Mesothelial cell of epicardium (in vitro differentiated cells): ENCODE measurements at regions not wholly inside any gene's neighbourhood (a gene's known extent, or its start where the extent isn't known, plus 50 kb on each side); places are given as distances from the start of the nearest gene placed in this dataset.
"Not testable (repeated sequence)": the region's sequence is repeated elsewhere in the genome, so short reads cannot be mapped to it uniquely, and the experiment has no call there.

ENCODE experiments used
- DNase-seq, 2 experiments: peaks; one replicate each; pipeline ENCODE4 v3.0.0; 2021; ENCODE audit warnings: low spot score in 2 of 2; ENCODE audit not compliant: unreplicated experiment in 2 of 2
- H3K27ac Mint-ChIP-seq: 2 replicates; pipeline ENCODE4 v1.8.0; 2021; ENCODE audit warnings: mixed read lengths
- H3K27me3 Mint-ChIP-seq: 2 replicates; pipeline ENCODE4 v1.8.0; 2021; ENCODE audit warnings: low read depth, mixed read lengths
- H3K36me3 Mint-ChIP-seq: 2 replicates; pipeline ENCODE4 v1.8.0; 2021; ENCODE audit warnings: mixed read lengths
- H3K4me1 Mint-ChIP-seq: 2 replicates; pipeline ENCODE4 v1.8.0; 2021; ENCODE audit warnings: mixed read lengths
- H3K4me3 Mint-ChIP-seq: 2 replicates; pipeline ENCODE4 v1.8.0; 2021; ENCODE audit warnings: mild to moderate bottlenecking, moderate library complexity, mixed read lengths
- H3K9me3 Mint-ChIP-seq: 2 replicates; pipeline ENCODE4 v1.8.0; 2021; ENCODE audit warnings: mixed read lengths
- TF ChIP-seq, protein P1 (sequence below): fragments of 200-600 bp; sonication (generic); IDR thresholded peaks from one replicate; pipeline ENCODE4 v1.5.0; 2021; ENCODE audit warnings: antibody characterized with exemption; ENCODE audit not compliant: unreplicated experiment

GRCh38 chr1:176323472-176323871, 116.4 kb upstream of the COP1 start:
- no peak for DNase-seq
- no peaks in the 10 kb centered on the region for H3K9me3 Mint-ChIP-seq
- H3K36me3 Mint-ChIP-seq = no peaks in the 10 kb centered on the region
- no peak overlapping the region for H3K27ac Mint-ChIP-seq
- peaks cover 1% of the 10 kb centered on the region for H3K27me3 Mint-ChIP-seq
- TF ChIP-seq, protein P1, sequence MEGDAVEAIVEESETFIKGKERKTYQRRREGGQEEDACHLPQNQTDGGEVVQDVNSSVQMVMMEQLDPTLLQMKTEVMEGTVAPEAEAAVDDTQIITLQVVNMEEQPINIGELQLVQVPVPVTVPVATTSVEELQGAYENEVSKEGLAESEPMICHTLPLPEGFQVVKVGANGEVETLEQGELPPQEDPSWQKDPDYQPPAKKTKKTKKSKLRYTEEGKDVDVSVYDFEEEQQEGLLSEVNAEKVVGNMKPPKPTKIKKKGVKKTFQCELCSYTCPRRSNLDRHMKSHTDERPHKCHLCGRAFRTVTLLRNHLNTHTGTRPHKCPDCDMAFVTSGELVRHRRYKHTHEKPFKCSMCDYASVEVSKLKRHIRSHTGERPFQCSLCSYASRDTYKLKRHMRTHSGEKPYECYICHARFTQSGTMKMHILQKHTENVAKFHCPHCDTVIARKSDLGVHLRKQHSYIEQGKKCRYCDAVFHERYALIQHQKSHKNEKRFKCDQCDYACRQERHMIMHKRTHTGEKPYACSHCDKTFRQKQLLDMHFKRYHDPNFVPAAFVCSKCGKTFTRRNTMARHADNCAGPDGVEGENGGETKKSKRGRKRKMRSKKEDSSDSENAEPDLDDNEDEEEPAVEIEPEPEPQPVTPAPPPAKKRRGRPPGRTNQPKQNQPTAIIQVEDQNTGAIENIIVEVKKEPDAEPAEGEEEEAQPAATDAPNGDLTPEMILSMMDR = no peak
- H3K4me1 Mint-ChIP-seq = no peaks in the 10 kb centered on the region
- no peak overlapping the region for H3K4me3 Mint-ChIP-seq

DNA sequence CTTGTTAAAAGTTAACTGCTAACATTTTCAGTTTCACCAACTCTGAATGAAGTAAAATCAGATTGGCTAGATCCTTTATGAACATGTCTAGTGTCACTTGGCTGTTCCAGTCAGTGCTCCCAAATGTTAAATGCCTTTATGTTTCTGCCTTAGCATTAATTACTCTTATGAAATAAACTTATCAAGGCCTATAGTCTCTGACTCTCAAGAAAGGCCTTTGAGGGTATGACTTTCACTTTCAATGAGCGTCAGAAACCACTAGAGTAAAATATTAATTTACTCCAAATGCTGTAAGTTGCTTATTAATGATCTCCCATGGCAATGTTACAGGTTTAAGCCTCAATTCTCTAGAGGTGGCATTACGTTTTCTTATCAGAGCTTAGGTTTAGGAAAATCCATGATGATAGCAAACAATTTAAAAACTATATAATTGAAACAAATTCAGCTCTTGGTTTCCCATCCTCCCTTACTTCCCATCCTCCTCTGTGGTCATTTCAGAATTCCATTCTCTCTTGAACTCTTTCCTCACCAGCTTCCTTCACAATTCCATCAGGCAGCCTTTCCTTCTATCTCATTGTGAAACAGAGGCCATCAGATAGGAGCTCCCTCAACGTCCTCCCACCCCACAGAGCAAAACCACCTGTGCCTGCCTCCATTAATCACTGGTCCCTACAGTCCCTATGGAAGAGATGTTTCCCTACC, 108.6 kb upstream of the COP1 start:
- Mint-ChIP-seq H3K4me3 (no peak overlapping the region), H3K27ac (no peak overlapping the region), H3K4me1 (no peaks in the 10 kb centered on the region), H3K27me3 (no peaks in the 10 kb centered on the region), H3K36me3 (no peaks in the 10 kb centered on the region), H3K9me3 (peaks cover 8% of the 10 kb centered on the region)
- DNase-seq = no peak
- TF ChIP-seq, protein P1 = no peak

- not testable (repeated sequence) for H3K4me1 Mint-ChIP-seq, H3K27me3 Mint-ChIP-seq, DNase-seq, H3K27ac Mint-ChIP-seq, H3K4me3 Mint-ChIP-seq, H3K36me3 Mint-ChIP-seq
- H3K9me3 Mint-ChIP-seq = peaks cover 38% of the 10 kb centered on the region
Observed at GRCh38 chr1:176296602-176297001, 89.5 kb upstream of the COP1 start.

GRCh38 chr1:176285996-176286395, 78.9 kb upstream of the COP1 start:
- peaks cover 55% of the 10 kb centered on the region for H3K9me3 Mint-ChIP-seq
- DNase-seq = no peak
- H3K27me3 Mint-ChIP-seq = no peaks in the 10 kb centered on the region
- no peaks in the 10 kb centered on the region for H3K36me3 Mint-ChIP-seq
- no peak overlapping the region for H3K27ac Mint-ChIP-seq
- TF ChIP-seq, protein P1 = no peak
- H3K4me3 Mint-ChIP-seq = no peak overlapping the region
- no peaks in the 10 kb centered on the region for H3K4me1 Mint-ChIP-seq

- H3K9me3 Mint-ChIP-seq = peaks cover 7% of the 10 kb centered on the region
- no peaks in the 10 kb centered on the region for H3K27me3 Mint-ChIP-seq
- no peak overlapping the region for H3K4me3 Mint-ChIP-seq
- H3K27ac Mint-ChIP-seq = no peak overlapping the region
- no peaks in the 10 kb centered on the region for H3K4me1 Mint-ChIP-seq
- no peaks in the 10 kb centered on the region for H3K36me3 Mint-ChIP-seq
- TF ChIP-seq, protein P1 = no peak
- DNase-seq = no peak
Observed at GRCh38 chr1:176271572-176271971, 64.5 kb upstream of the COP1 start.
